Endothelial cell of umbilical vein (primary cell): ENCODE measurements at regions not wholly inside any gene's neighbourhood (a gene's known extent, or its start where the extent isn't known, plus 50 kb on each side); places are given as distances from the start of the nearest gene placed in this dataset.

ENCODE experiments used
- BruUV-seq: library from RNA; stranded (reverse); fragments of 400-500 nt; replicated peaks from 2 replicates; lab custom pipeline; 2021; lab: Mats Ljungman, UMichigan
- CTCF ChIA-PET: fragments of 300-600, 350-600 bp; sonication (Branson Sonifier 250); formaldehyde crosslinking; loops from one replicate; lab custom pipeline; 2021; ENCODE audit warnings: antibody characterized with exemption, inconsistent platforms; lab: Charles Lee
- POLR2A ChIA-PET: fragments of 300-600, 350-600 bp; sonication (Branson Sonifier 250); formaldehyde crosslinking; loops from one replicate; lab custom pipeline; 2021; ENCODE audit warnings: antibody characterized with exemption, inconsistent platforms; lab: Charles Lee
- DNase-seq: peaks from one replicate; pipeline ENCODE4 v3.0.0-alpha.2; 2011; ENCODE audit warnings: low read depth, low spot score
- FAIRE-seq: peaks from 2 replicates; lab custom pipeline; 2011; peaks lifted over from hg19 to GRCh38; lab: Jason Lieb, UNC
- H2AFZ ChIP-seq: 2 replicates; pipeline ENCODE4 v1.6.0; 2012; ENCODE audit warnings: low read depth, low read length, control low read depth, inconsistent platforms
- H3K27ac ChIP-seq: 2 replicates; pipeline ENCODE4 v1.5.1; 2011; ENCODE audit warnings: low read depth, mild to moderate bottlenecking, control low read depth, low read length, moderate library complexity; ENCODE audit not compliant: insufficient read depth
- H3K27me3 ChIP-seq, 2 experiments: 2 replicates each; pipeline versions ENCODE4 v1.6.0 to v1.6.1; 2011; ENCODE audit warnings: low read length in 2 of 2, mixed read lengths in 1 of 2; ENCODE audit not compliant: control insufficient read depth in 2 of 2, insufficient read depth in 2 of 2
- H3K36me3 ChIP-seq, 2 experiments: 2 replicates in 1 of 2; 3 replicates in 1 of 2; pipeline ENCODE4 v1.5.1; 2011; ENCODE audit warnings: low read length in 2 of 2, mild to moderate bottlenecking in 1 of 2, moderate library complexity in 1 of 2; ENCODE audit not compliant: control insufficient read depth in 2 of 2, insufficient read depth in 2 of 2; ENCODE audit errors: extremely low read depth in 1 of 2
- H3K4me1 ChIP-seq: 3 replicates; pipeline ENCODE4 v1.5.1; 2011; ENCODE audit warnings: mild to moderate bottlenecking, low read length; ENCODE audit not compliant: control insufficient read depth, insufficient read depth; ENCODE audit errors: extremely low read depth
- H3K4me2 ChIP-seq: 2 replicates; pipeline ENCODE4 v1.6.1; 2011; ENCODE audit warnings: low read length, control low read depth, mixed read lengths; ENCODE audit not compliant: insufficient read depth
- H3K4me3 ChIP-seq, 3 experiments: fragments of 200-600 bp in 1 of 3; sonication (generic), shearing (Covaris generic) in 1 of 3; replicated peaks in 1 of 3; 2 replicates each; pipeline ENCODE4 v1.5.1; 2011 to 2016; ENCODE audit warnings: control low read depth in 3 of 3, low read length in 3 of 3, mild to moderate bottlenecking in 2 of 3, inconsistent platforms in 1 of 3, low read depth in 1 of 3, moderate library complexity in 1 of 3; ENCODE audit not compliant: insufficient read depth in 1 of 3
- H3K79me2 ChIP-seq: 2 replicates; pipeline ENCODE4 v1.6.0; 2012; ENCODE audit warnings: low read length, inconsistent platforms; ENCODE audit not compliant: control insufficient read depth, insufficient read depth
- H3K9ac ChIP-seq: replicated peaks from 2 replicates; pipeline ENCODE3; 2011; ENCODE audit warnings: low read length, control low read depth; ENCODE audit not compliant: insufficient read depth; ENCODE audit errors: extremely low read depth
- H3K9me1 ChIP-seq: replicated peaks from 3 replicates; pipeline ENCODE4 v1.6.0; 2011; ENCODE audit warnings: mild to moderate bottlenecking, low read length; ENCODE audit not compliant: control insufficient read depth, insufficient read depth; ENCODE audit errors: extremely low read depth
- H3K9me3 ChIP-seq: replicated peaks from 2 replicates; pipeline ENCODE4 v1.5.1; 2012; ENCODE audit warnings: low read length, inconsistent platforms; ENCODE audit not compliant: control insufficient read depth, insufficient read depth
- H4K20me1 ChIP-seq: replicated peaks from 2 replicates; pipeline ENCODE3; 2011; ENCODE audit warnings: mild to moderate bottlenecking, low read length; ENCODE audit not compliant: control insufficient read depth, insufficient read depth; ENCODE audit errors: extremely low read depth
- EZH2 ChIP-seq: IDR thresholded peaks from 2 replicates; pipeline ENCODE4 v1.6.1; 2012; ENCODE audit warnings: borderline replicate concordance, low read depth, mild to moderate bottlenecking, moderate library complexity, low read length, inconsistent platforms; ENCODE audit not compliant: severe bottlenecking
- FOS ChIP-seq: IDR thresholded peaks from 2 replicates; pipeline ENCODE4 v1.6.1; 2011; ENCODE audit warnings: mild to moderate bottlenecking, low read length, moderate library complexity, borderline replicate concordance; ENCODE audit not compliant: insufficient read depth
- GATA2 ChIP-seq: IDR thresholded peaks from 2 replicates; pipeline ENCODE4 v1.7.0; 2011; ENCODE audit warnings: low read depth, mild to moderate bottlenecking, moderate library complexity, mixed read lengths, low read length; ENCODE audit not compliant: insufficient read length, insufficient read depth
- JUN ChIP-seq: IDR thresholded peaks from 2 replicates; pipeline ENCODE4 v1.6.1; 2011; ENCODE audit warnings: borderline replicate concordance, low read depth; ENCODE audit not compliant: insufficient read length, insufficient read depth
- MAX ChIP-seq: IDR thresholded peaks from 2 replicates; pipeline ENCODE4 v1.6.1; 2011; ENCODE audit not compliant: insufficient read depth, insufficient read length
- MYC ChIP-seq: IDR thresholded peaks from one replicate; pipeline ENCODE4 v1.6.1; 2011; ENCODE audit warnings: mild to moderate bottlenecking, low read depth, low read length
- POLR2A ChIP-seq: IDR thresholded peaks from 2 replicates; pipeline ENCODE4 v1.6.1; 2012; ENCODE audit warnings: low read depth, mild to moderate bottlenecking, control low read depth, low read length
- POLR2AphosphoS5 ChIP-seq: IDR thresholded peaks from 2 replicates; pipeline ENCODE4 v1.6.1; 2012; ENCODE audit warnings: low read depth, mild to moderate bottlenecking, control low read depth, low read length, moderate library complexity; ENCODE audit not compliant: insufficient read depth
- dilution Hi-C: fragments of 300-500 bp; cut with MboI; formaldehyde crosslinking; loops from one replicate; pipeline ENCODE4 v1.15.0; 2019; ENCODE audit warnings: low sequenced_read_pairs; ENCODE audit not compliant: extremely low pct_ligation_motif_present
- intact Hi-C: fragments of 100-400 bp; cut with micrococcal nuclease; formaldehyde crosslinking; loops from one replicate; pipeline ENCODE4 v1.10.0; 2022
- TF ChIP-seq, protein P1 (sequence below), 2 donors: IDR thresholded peaks; 1 replicate in 1 of 2; 2 replicates in 1 of 2; pipeline ENCODE4 v1.5.1; 2011; ENCODE audit warnings: low read length in 2 of 2, mild to moderate bottlenecking in 2 of 2, moderate library complexity in 2 of 2, control low read depth in 1 of 2, inconsistent platforms in 1 of 2, low read depth in 1 of 2; ENCODE audit not compliant: insufficient read depth in 1 of 2; ENCODE audit errors: extremely low read depth in 1 of 2

DNA sequence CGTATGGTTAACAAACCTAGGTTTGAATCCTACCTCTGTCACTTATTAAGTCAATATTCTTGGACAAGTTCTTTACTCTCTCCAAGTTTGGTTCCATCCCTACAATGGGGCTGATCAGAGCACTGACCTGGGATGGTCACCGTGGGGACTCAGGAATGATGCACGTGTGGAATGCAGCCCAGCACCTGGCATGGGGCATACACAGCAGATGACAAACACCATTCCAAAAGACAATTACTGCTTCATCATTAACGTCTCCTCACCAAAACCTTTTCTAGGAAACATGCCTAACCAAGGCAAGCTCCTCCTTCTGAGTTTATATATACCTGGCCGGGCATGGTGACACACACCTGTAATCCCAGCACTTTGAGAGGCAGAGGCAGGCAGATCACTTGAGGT, 532.9 kb upstream of the ID2 start:
- H3K9me1 ChIP-seq, result no peaks in the 10 kb centered on the region
- no peak for TF ChIP-seq EZH2
- no peak for TF ChIP-seq GATA2
- TF ChIP-seq POLR2A, result no peak
- TF ChIP-seq MAX, result no peak
- no peak for TF ChIP-seq POLR2AphosphoS5
- TF ChIP-seq JUN, result no peak
- TF ChIP-seq MYC, result no peak
- no TSS peak for BruUV-seq
- ChIA-PET CTCF (interaction anchor here (1.0 to 1.9 kb wide), 2 partner anchors 13 to 20 kb away, joined by 4 to 5 read pairs; no protein-coding TSS in a partner anchor), POLR2A (no interaction called here)
- FAIRE-seq (no peak), DNase-seq (no peak)
- intact Hi-C loops (no loop called here), dilution Hi-C loops (no loop called here)
- H3K9ac ChIP-seq, result no peak overlapping the region
- no peak overlapping the region for H2AFZ ChIP-seq
- no peaks in the 10 kb centered on the region for H3K79me2 ChIP-seq
- H3K27me3 ChIP-seq, result peaks cover 0 to 2% of the 10 kb centered on the region in 2 experiments
- H3K4me2 ChIP-seq, result no peak overlapping the region
- no peak overlapping the region for H3K4me3 ChIP-seq
- no peaks in the 10 kb centered on the region for H3K36me3 ChIP-seq
- H4K20me1 ChIP-seq, result no peaks in the 10 kb centered on the region
- peaks cover 30% of the 10 kb centered on the region for H3K4me1 ChIP-seq
- peak overlapping the region; percentile 65 for H3K27ac ChIP-seq
- no peaks in the 10 kb centered on the region for H3K9me3 ChIP-seq

- no peak overlapping the region for H3K4me3 ChIP-seq
- H3K9me1 ChIP-seq, result no peaks in the 10 kb centered on the region
- no peaks in the 10 kb centered on the region for H3K36me3 ChIP-seq
- CTCF ChIA-PET, result no interaction called here
- no peaks in the 10 kb centered on the region for H3K27me3 ChIP-seq
- TF ChIP-seq EZH2, result no peak
- TF ChIP-seq, protein P1, sequence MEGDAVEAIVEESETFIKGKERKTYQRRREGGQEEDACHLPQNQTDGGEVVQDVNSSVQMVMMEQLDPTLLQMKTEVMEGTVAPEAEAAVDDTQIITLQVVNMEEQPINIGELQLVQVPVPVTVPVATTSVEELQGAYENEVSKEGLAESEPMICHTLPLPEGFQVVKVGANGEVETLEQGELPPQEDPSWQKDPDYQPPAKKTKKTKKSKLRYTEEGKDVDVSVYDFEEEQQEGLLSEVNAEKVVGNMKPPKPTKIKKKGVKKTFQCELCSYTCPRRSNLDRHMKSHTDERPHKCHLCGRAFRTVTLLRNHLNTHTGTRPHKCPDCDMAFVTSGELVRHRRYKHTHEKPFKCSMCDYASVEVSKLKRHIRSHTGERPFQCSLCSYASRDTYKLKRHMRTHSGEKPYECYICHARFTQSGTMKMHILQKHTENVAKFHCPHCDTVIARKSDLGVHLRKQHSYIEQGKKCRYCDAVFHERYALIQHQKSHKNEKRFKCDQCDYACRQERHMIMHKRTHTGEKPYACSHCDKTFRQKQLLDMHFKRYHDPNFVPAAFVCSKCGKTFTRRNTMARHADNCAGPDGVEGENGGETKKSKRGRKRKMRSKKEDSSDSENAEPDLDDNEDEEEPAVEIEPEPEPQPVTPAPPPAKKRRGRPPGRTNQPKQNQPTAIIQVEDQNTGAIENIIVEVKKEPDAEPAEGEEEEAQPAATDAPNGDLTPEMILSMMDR (IDR thresholded peaks at IDR 0.05; ENCODE audit: extremely low read depth in 1 of 2, insufficient read depth in 1 of 2, low read depth in 1 of 2, low read length in 2 of 2), result no peak
- no peak for TF ChIP-seq POLR2A
- no peak for TF ChIP-seq JUN
- TF ChIP-seq MYC, result no peak
- no peak for TF ChIP-seq POLR2AphosphoS5
- no peak for TF ChIP-seq FOS
- TF ChIP-seq GATA2, result no peak
- TF ChIP-seq MAX, result no peak
- H2AFZ ChIP-seq, result no peak overlapping the region
- dilution Hi-C loops (no loop called here), intact Hi-C loops (no loop called here)
- no peak overlapping the region for H3K4me2 ChIP-seq
- FAIRE-seq (no peak), DNase-seq (no peak)
- H3K9ac ChIP-seq, result no peak overlapping the region
- H4K20me1 ChIP-seq, result no peaks in the 10 kb centered on the region
- H3K9me3 ChIP-seq, result no peaks in the 10 kb centered on the region
- no TSS peak for BruUV-seq
- no peak overlapping the region for H3K27ac ChIP-seq
- H3K4me1 ChIP-seq, result peaks cover 40% of the 10 kb centered on the region
- POLR2A ChIA-PET, result no interaction called here
- no peaks in the 10 kb centered on the region for H3K79me2 ChIP-seq
These were observed 531.8 kb upstream of the ID2 start for GRCh38 chr2:8149985-8150539.
